HG03108 (cell line): ENCODE measurements at regions not wholly inside any gene's neighbourhood (a gene's known extent, or its start where the extent isn't known, plus 50 kb on each side); places are given as distances from the start of the nearest gene placed in this dataset.
"Not testable (repeated sequence)": the region's sequence is repeated elsewhere in the genome, so short reads cannot be mapped to it uniquely, and the experiment has no call there.

ENCODE experiments used
- ATAC-seq: cut with Tn5 transposase; IDR thresholded peaks from one replicate; pipeline ENCODE4 v1.9.1; 2021; ENCODE audit warnings: moderate library complexity; ENCODE audit not compliant: unreplicated experiment

- ATAC-seq, result no peak
Measured at GRCh38 chr1:79177844-79178243, 171.3 kb upstream of the ADGRL4 start.

- ATAC-seq, result no peak
Measured at GRCh38 chr1:79161077-79161476, 154.5 kb upstream of the ADGRL4 start.

- no peak for ATAC-seq
Measured at GRCh38 chr1:79155991-79156390, 149.5 kb upstream of the ADGRL4 start.

GRCh38 chr1:79151006-79151796 is 144.7 kb upstream of the ADGRL4 start:
- ATAC-seq, result no peak

- ATAC-seq, result no peak
Measured at GRCh38 chr1:79150576-79150975, 144.0 kb upstream of the ADGRL4 start.

GRCh38 chr1:79138227-79138626 is 131.7 kb upstream of the ADGRL4 start:
- not testable (repeated sequence) for ATAC-seq

- no peak for ATAC-seq
Measured at GRCh38 chr1:79133774-79134364, 127.3 kb upstream of the ADGRL4 start.

- no peak for ATAC-seq
Measured at GRCh38 chr1:79131626-79132025, 125.1 kb upstream of the ADGRL4 start.

- ATAC-seq, result no peak
Measured at GRCh38 chr1:79129914-79130313, 123.4 kb upstream of the ADGRL4 start.

GRCh38 chr1:79128722-79129121 is 122.2 kb upstream of the ADGRL4 start:
- ATAC-seq, result no peak

GRCh38 chr1:79124756-79125155 is 118.2 kb upstream of the ADGRL4 start:
- no peak for ATAC-seq

- no peak for ATAC-seq
Measured at GRCh38 chr1:79122521-79122920, 116.0 kb upstream of the ADGRL4 start.

- no peak for ATAC-seq
Measured at GRCh38 chr1:79117376-79117775, 110.8 kb upstream of the ADGRL4 start.

GRCh38 chr1:79113836-79114235 is 107.3 kb upstream of the ADGRL4 start:
- no peak for ATAC-seq

- no peak for ATAC-seq
Measured at GRCh38 chr1:79110749-79111148, 104.2 kb upstream of the ADGRL4 start.

GRCh38 chr1:79109445-79109844 is 102.9 kb upstream of the ADGRL4 start:
- no peak for ATAC-seq

- ATAC-seq, result no peak
Measured at GRCh38 chr1:79105500-79105899, 99.0 kb upstream of the ADGRL4 start.

- ATAC-seq, result no peak
Measured at GRCh38 chr1:79104617-79105016, 98.1 kb upstream of the ADGRL4 start.

GRCh38 chr1:79100385-79100784 is 93.9 kb upstream of the ADGRL4 start:
- no peak for ATAC-seq

- ATAC-seq, result no peak
Measured at GRCh38 chr1:79090985-79091384, 84.5 kb upstream of the ADGRL4 start.

GRCh38 chr1:79089946-79090345 is 83.4 kb upstream of the ADGRL4 start:
- ATAC-seq, result no peak

- no peak for ATAC-seq
Measured at GRCh38 chr1:79082233-79082632, 75.7 kb upstream of the ADGRL4 start.

GRCh38 chr1:79079770-79080169 is 73.2 kb upstream of the ADGRL4 start:
- ATAC-seq, result no peak
